ENCODE measurements at regions not wholly inside any gene's neighbourhood (a gene's known extent, or its start where the extent isn't known, plus 50 kb on each side); places are given as distances from the start of the nearest gene placed in this dataset.

GRCh38 chr5:38670066-38670465 is 113.6 kb upstream of the LIFR start:
- Histone ChIP-seq H3K27me3 (no peaks in the 10 kb centered on the region), H3K4me3 (no peak overlapping the region), H3K4me2 (no peak overlapping the region), H3F3A (ENCODE audit: low read depth) (no peaks in the 10 kb centered on the region), H4K20me1 (ENCODE audit: low read depth) (no peaks in the 10 kb centered on the region), H3K9me3 (ENCODE audit: low read depth) (no peaks in the 10 kb centered on the region), H3K9ac (no peak overlapping the region), H3K4me1 (no peaks in the 10 kb centered on the region), H3K79me2 (ENCODE audit: low read depth) (no peaks in the 10 kb centered on the region), H3K27ac (no peak overlapping the region), H2AFZ (replicated peaks) (no peak overlapping the region), H3K36me3 (no peaks in the 10 kb centered on the region)
- Mint-ChIP-seq H3K27ac (no peak overlapping the region), H3K27me3 (ENCODE audit: insufficient read depth, low read depth) (peaks cover 2% of the 10 kb centered on the region), H3K36me3 (no peaks in the 10 kb centered on the region), H3K4me3 (no peak overlapping the region), H3K9me3 (peaks cover 2% of the 10 kb centered on the region), H3K4me1 (no peaks in the 10 kb centered on the region)
- TF ChIP-seq CTCF (IDR thresholded peaks at IDR 0.05) (no peak), EZH2phosphoT487 (IDR thresholded peaks at IDR 0.05) (no peak), EZH2 (IDR thresholded peaks at IDR 0.05) (no peak)
- no peak for DNase-seq (ENCODE audit: low spot score)

DNA sequence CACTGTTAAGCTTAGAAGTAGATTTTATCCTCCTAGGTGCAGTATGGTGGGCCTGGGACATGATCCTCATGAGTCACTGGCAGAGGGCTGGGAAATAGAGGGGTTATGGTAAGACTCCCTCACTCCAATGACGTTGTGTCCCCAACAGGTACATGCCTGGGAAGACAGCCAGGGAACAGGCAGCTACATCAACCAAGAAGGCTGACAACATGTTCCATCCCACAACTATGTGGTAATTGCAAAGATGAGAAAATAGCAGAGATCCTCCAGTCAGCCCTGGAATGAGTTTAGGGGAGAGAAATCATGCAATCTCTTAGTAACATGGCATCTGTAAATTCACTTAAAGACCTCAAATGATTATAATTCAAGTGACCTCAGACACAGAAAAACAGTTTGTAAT is 114.4 kb upstream of the LIFR start:
- Histone ChIP-seq H3K79me2 (ENCODE audit: low read depth) (no peaks in the 10 kb centered on the region), H3K4me3 (no peak overlapping the region), H3K9me3 (ENCODE audit: low read depth) (no peaks in the 10 kb centered on the region), H3K27me3 (no peaks in the 10 kb centered on the region), H3K36me3 (no peaks in the 10 kb centered on the region), H3K4me2 (no peak overlapping the region), H2AFZ (replicated peaks) (no peak overlapping the region), H3K27ac (no peak overlapping the region), H3K4me1 (no peaks in the 10 kb centered on the region), H3K9ac (no peak overlapping the region), H3F3A (ENCODE audit: low read depth) (no peaks in the 10 kb centered on the region), H4K20me1 (ENCODE audit: low read depth) (no peaks in the 10 kb centered on the region)
- Mint-ChIP-seq H3K9me3 (peaks cover 2% of the 10 kb centered on the region), H3K36me3 (no peaks in the 10 kb centered on the region), H3K27ac (no peak overlapping the region), H3K4me1 (no peaks in the 10 kb centered on the region), H3K4me3 (no peak overlapping the region), H3K27me3 (ENCODE audit: insufficient read depth, low read depth) (peaks cover 2% of the 10 kb centered on the region)
- DNase-seq (ENCODE audit: low spot score): no peak
- TF ChIP-seq EZH2phosphoT487 (IDR thresholded peaks at IDR 0.05) (no peak), CTCF (IDR thresholded peaks at IDR 0.05) (no peak), EZH2 (IDR thresholded peaks at IDR 0.05) (no peak)

DNA sequence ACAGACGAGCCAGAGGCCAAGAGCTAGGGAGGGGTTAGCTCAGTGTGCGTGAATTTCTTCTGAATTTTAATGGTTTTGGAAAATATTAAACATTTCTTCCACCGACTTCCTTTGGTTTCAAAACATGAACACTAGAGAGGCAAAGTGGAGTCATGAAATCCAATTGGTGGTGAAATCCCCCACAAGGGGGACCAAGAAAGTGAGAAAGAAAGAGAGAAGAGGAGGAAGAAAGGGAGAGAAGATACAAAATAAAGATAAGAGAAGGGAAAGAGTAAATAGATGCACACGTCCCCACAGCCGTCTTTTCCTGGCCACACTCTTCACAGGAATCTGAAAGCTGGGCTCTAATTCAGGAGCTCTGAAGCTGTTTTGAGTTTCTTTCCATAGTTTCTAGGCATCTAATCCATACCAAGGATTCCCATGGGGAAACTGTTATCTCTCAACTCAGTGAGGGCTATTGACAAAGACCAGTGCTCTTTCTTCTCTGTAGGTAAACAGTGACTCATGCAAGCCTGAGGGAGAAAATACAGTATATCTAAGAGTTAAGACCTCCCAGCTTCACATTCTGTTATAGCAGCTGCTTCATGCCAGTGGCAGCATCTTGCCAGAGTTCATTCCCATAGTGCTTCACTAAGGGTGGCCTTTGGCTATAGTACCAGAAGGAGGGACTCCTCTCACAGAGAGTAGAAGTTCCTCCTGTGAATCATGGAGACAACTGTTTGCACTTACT is 115.8 kb upstream of the LIFR start:
- Mint-ChIP-seq H3K4me3 (no peak overlapping the region), H3K9me3 (peaks cover 2% of the 10 kb centered on the region), H3K4me1 (no peaks in the 10 kb centered on the region), H3K27me3 (ENCODE audit: insufficient read depth, low read depth) (peaks cover 2% of the 10 kb centered on the region), H3K36me3 (no peaks in the 10 kb centered on the region), H3K27ac (no peak overlapping the region)
- no peaks in the 10 kb centered on the region for H3K36me3 ChIP-seq
- no peaks in the 10 kb centered on the region for H3K27me3 ChIP-seq
- no peak for DNase-seq (ENCODE audit: low spot score)
- H3K4me3 ChIP-seq: no peak overlapping the region
- H2AFZ ChIP-seq (replicated peaks): peak overlapping the region; percentile 32
- no peak overlapping the region for H3K27ac ChIP-seq
- H3K4me1 ChIP-seq: no peaks in the 10 kb centered on the region
- no peak overlapping the region for H3K4me2 ChIP-seq
- no peaks in the 10 kb centered on the region for H4K20me1 ChIP-seq (ENCODE audit: low read depth)
- no peaks in the 10 kb centered on the region for H3F3A ChIP-seq (ENCODE audit: low read depth)
- TF ChIP-seq EZH2 (IDR thresholded peaks at IDR 0.05): no peak
- no peak for TF ChIP-seq CTCF (IDR thresholded peaks at IDR 0.05)
- TF ChIP-seq EZH2phosphoT487 (IDR thresholded peaks at IDR 0.05): no peak
- no peaks in the 10 kb centered on the region for H3K79me2 ChIP-seq (ENCODE audit: low read depth)
- no peaks in the 10 kb centered on the region for H3K9me3 ChIP-seq (ENCODE audit: low read depth)
- no peak overlapping the region for H3K9ac ChIP-seq

Data from neural progenitor cell (in vitro differentiated cells).